Erythroblast (primary cell): ENCODE measurements at regions not wholly inside any gene's neighbourhood (a gene's known extent, or its start where the extent isn't known, plus 50 kb on each side); places are given as distances from the start of the nearest gene placed in this dataset.

Experiments used
- GATA1 ChIP-seq: IDR thresholded peaks from 2 replicates; pipeline ENCODE4 v1.6.1; 2011; ENCODE audit warnings: low read depth, mild to moderate bottlenecking, control low read depth, low read length, moderate library complexity
- POLR2A ChIP-seq: IDR thresholded peaks from 2 replicates; pipeline ENCODE4 v1.6.1; 2011; ENCODE audit warnings: mild to moderate bottlenecking, low read length

- TF ChIP-seq POLR2A, result no peak
- no peak for TF ChIP-seq GATA1
Observed at GRCh38 chrX:148084611-148085010, 103.5 kb downstream of the FMR1NB start.
